ENCODE measurements at regions not wholly inside any gene's neighbourhood (a gene's known extent, or its start where the extent isn't known, plus 50 kb on each side); places are given as distances from the start of the nearest gene placed in this dataset.
"Not testable (repeated sequence)": the region's sequence is repeated elsewhere in the genome, so short reads cannot be mapped to it uniquely, and the experiment has no call there.

DNA sequence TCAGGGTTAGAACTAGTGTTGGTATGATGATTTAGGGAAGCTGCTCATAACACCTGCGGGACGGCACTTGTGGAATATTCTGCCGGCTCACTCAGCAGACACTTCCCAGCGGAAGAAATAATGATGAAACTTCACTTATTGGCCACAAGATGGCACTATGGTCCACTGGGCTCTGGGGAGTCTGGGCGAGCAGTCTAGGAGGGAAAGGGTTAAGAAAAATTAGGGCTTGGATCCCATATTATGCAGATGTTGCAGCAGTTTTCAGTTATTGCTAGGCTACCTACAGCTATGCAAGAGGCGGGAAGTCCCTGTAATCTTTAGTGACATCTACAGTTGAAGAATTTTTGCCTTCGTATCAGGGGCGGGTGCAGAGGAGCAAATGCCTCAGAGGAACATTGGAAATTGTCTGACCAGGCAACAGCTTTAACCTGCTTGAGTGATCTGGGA, 238.7 kb upstream of the PRSS58 start:
- no peak overlapping the region for H3K4me3 ChIP-seq (replicated peaks; ENCODE audit: insufficient read depth, low read length)

DNA sequence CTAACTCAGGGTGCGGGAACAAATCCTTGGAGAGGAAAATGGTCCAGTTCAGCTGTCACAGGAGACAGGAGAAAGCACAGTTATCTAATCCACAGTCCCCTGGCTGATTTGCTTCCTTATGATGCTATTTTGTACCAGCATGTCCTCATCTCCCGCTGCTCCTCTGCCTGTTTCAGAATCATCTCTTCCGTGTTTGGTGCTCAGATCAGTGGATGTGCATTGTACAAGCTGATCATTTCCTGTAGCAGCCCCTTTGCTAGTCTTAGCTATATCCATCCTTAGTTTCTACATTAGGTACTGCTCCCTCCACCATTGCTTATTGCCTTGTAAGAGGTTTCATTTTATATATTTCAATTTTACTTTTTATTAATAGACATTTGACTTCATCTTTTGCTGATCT, 238.0 kb upstream of the PRSS58 start:
- not testable (repeated sequence) for H3K4me3 ChIP-seq (replicated peaks; ENCODE audit: insufficient read depth, low read length); DNase-seq (ENCODE audit: low read depth in 1 of 2, low spot score in 1 of 2); H3K27me3 ChIP-seq (ENCODE audit: insufficient read depth, poor library complexity, severe bottlenecking); H3K27ac ChIP-seq (replicated peaks)

More for the DNA sequence above, 238.7 kb upstream of the PRSS58 start:
- DNase-seq (ENCODE audit: low read depth in 1 of 2, low spot score in 1 of 2) = peak; percentile 26 to 32
- H3K27ac ChIP-seq (replicated peaks) = no peak overlapping the region
- TF ChIP-seq REST (IDR thresholded peaks at IDR 0.05; ENCODE audit: insufficient replicate concordance, low read depth) (no peak), SPI1 (IDR thresholded peaks at IDR 0.05; ENCODE audit: borderline replicate concordance, low read depth) (no peak), GABPA (IDR thresholded peaks at IDR 0.05; ENCODE audit: low read depth) (no peak), POLR2AphosphoS5 (IDR thresholded peaks at IDR 0.05; ENCODE audit: low read depth) (no peak)
- TF ChIP-seq, protein P1, sequence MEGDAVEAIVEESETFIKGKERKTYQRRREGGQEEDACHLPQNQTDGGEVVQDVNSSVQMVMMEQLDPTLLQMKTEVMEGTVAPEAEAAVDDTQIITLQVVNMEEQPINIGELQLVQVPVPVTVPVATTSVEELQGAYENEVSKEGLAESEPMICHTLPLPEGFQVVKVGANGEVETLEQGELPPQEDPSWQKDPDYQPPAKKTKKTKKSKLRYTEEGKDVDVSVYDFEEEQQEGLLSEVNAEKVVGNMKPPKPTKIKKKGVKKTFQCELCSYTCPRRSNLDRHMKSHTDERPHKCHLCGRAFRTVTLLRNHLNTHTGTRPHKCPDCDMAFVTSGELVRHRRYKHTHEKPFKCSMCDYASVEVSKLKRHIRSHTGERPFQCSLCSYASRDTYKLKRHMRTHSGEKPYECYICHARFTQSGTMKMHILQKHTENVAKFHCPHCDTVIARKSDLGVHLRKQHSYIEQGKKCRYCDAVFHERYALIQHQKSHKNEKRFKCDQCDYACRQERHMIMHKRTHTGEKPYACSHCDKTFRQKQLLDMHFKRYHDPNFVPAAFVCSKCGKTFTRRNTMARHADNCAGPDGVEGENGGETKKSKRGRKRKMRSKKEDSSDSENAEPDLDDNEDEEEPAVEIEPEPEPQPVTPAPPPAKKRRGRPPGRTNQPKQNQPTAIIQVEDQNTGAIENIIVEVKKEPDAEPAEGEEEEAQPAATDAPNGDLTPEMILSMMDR (IDR thresholded peaks at IDR 0.05; ENCODE audit: insufficient read depth, low read length) = peak; percentile 27
- H3K27me3 ChIP-seq (ENCODE audit: insufficient read depth, poor library complexity, severe bottlenecking) = no peaks in the 10 kb centered on the region

DNA sequence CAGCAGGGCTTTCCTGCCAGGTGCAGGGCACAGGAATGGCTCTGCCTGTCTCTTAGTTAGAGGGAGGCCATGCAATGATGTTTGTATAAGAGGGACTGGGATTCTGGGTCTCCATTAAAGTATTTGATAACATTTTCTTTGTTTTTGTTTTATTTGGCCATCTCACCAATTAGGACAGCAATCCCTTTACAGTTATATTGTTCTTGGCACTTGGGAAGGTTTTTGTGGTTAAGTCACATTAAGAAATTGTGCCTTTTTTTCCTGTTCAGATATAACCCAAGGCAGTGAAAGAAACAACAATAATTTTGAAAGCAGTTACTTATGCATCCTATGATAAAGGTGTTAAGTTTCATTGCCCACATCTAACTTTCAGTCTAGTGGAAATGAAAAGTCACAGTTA, 237.4 kb upstream of the PRSS58 start:
- DNase-seq (ENCODE audit: low read depth in 1 of 2, low spot score in 1 of 2) = not testable (repeated sequence)

GRCh38 chr7:142494021-142494420, 236.2 kb upstream of the PRSS58 start:
- Histone ChIP-seq H3K27me3 (ENCODE audit: insufficient read depth, poor library complexity, severe bottlenecking) (no peaks in the 10 kb centered on the region), H3K4me3 (replicated peaks; ENCODE audit: insufficient read depth, low read length) (no peak overlapping the region), H3K27ac (replicated peaks) (no peak overlapping the region)
- no peak for TF ChIP-seq GABPA (IDR thresholded peaks at IDR 0.05; ENCODE audit: low read depth)
- TF ChIP-seq POLR2AphosphoS5 (IDR thresholded peaks at IDR 0.05; ENCODE audit: low read depth) = no peak
- TF ChIP-seq REST (IDR thresholded peaks at IDR 0.05; ENCODE audit: insufficient replicate concordance, low read depth) = no peak
- TF ChIP-seq, protein P1 (IDR thresholded peaks at IDR 0.05; ENCODE audit: insufficient read depth, low read length) = no peak
- TF ChIP-seq SPI1 (IDR thresholded peaks at IDR 0.05; ENCODE audit: borderline replicate concordance, low read depth) = no peak
- no peak for DNase-seq (ENCODE audit: low read depth in 1 of 2, low spot score in 1 of 2)

More for the DNA sequence above, 237.4 kb upstream of the PRSS58 start:
- not testable (repeated sequence) for H3K27ac ChIP-seq (replicated peaks); H3K27me3 ChIP-seq (ENCODE audit: insufficient read depth, poor library complexity, severe bottlenecking); H3K4me3 ChIP-seq (replicated peaks; ENCODE audit: insufficient read depth, low read length)

DNA sequence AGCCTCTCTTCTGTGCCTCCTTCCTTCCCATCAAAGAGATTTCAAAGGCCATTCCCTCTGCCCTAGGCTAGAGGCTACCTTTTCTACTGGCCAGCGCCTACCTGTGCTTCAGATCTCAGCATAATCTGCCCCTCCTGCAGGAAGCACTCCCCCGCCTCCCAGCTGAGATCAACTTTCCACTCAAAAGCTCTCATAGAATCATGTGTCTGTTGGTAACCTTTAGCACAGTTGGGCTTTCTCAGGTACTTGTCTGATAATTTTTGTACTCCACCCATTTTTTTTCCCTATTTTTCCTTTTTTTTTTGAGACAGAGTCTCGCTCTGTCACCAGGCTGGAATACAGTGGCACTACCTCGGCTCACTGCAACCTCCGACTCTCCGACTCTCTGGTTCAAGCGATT, 231.0 kb upstream of the PRSS58 start:
- TF ChIP-seq POLR2AphosphoS5 (IDR thresholded peaks at IDR 0.05; ENCODE audit: low read depth) = no peak
- TF ChIP-seq, protein P1 (IDR thresholded peaks at IDR 0.05; ENCODE audit: insufficient read depth, low read length) = no peak
- TF ChIP-seq REST (IDR thresholded peaks at IDR 0.05; ENCODE audit: insufficient replicate concordance, low read depth) = no peak
- TF ChIP-seq GABPA (IDR thresholded peaks at IDR 0.05; ENCODE audit: low read depth) = no peak
- no peak for TF ChIP-seq SPI1 (IDR thresholded peaks at IDR 0.05; ENCODE audit: borderline replicate concordance, low read depth)
- H3K27ac ChIP-seq (replicated peaks) = no peak overlapping the region
- no peak for DNase-seq (ENCODE audit: low read depth in 1 of 2, low spot score in 1 of 2)
- no peak overlapping the region for H3K4me3 ChIP-seq (replicated peaks; ENCODE audit: insufficient read depth, low read length)
- H3K27me3 ChIP-seq (ENCODE audit: insufficient read depth, poor library complexity, severe bottlenecking) = no peaks in the 10 kb centered on the region
